HEK293 (cell line): ENCODE measurements at regions not wholly inside any gene's neighbourhood (a gene's known extent, or its start where the extent isn't known, plus 50 kb on each side); places are given as distances from the start of the nearest gene placed in this dataset.

Source experiments
- CTCF ChIA-PET: fragments of 350-600 bp; formaldehyde crosslinking; extraction: SDS; loops from one replicate; lab custom pipeline; 2021; ENCODE audit warnings: antibody characterized with exemption; lab: Yijun Ruan, JAX
- POLR2A ChIA-PET: fragments of 300-600 bp; formaldehyde crosslinking; extraction: SDS; loops from one replicate; lab custom pipeline; 2020; ENCODE audit warnings: antibody characterized with exemption, inconsistent platforms; lab: Yijun Ruan, JAX
- H3K27ac ChIP-seq: fragments of 200-500 bp; sonication (Bioruptor generic); 2 replicates; pipeline ENCODE4 v1.5.1; 2014; ENCODE audit warnings: low read depth, low read length, control low read depth, inconsistent platforms; ENCODE audit errors: extremely low read depth
- H3K36me3 ChIP-seq, 2 experiments: fragments of 200-500 bp in 1 of 2; sonication (Bioruptor generic) in 1 of 2; 1 replicate in 1 of 2; 2 replicates in 1 of 2; pipeline ENCODE4 v1.5.1; 2014 to 2017; ENCODE audit warnings: inconsistent platforms in 2 of 2, low read length in 2 of 2; ENCODE audit not compliant: control insufficient read depth in 2 of 2, insufficient read depth in 1 of 2
- H3K4me1 ChIP-seq: fragments of 200-500 bp; sonication (Bioruptor generic); 2 replicates; pipeline ENCODE4 v1.5.1; 2014; ENCODE audit warnings: mild to moderate bottlenecking, low read length, inconsistent platforms; ENCODE audit not compliant: control insufficient read depth, insufficient read depth
- H3K4me3 ChIP-seq: 2 replicates; pipeline ENCODE4 v1.5.1; 2011; ENCODE audit warnings: low read depth, mild to moderate bottlenecking, control low read depth, low read length, moderate library complexity
- H3K9me3 ChIP-seq: fragments of 200-500 bp; sonication (Bioruptor generic); 2 replicates; pipeline ENCODE4 v1.5.1; 2014; ENCODE audit warnings: low read depth, low read length, inconsistent platforms; ENCODE audit not compliant: control insufficient read depth, insufficient read depth
- BCL11A ChIP-seq: fragments of 450-650 bp; formaldehyde crosslinking; IDR thresholded peaks from 2 replicates; pipeline ENCODE4 v1.5.1; 2016; ENCODE audit warnings: low read depth, missing biosample characterization, missing genetic modification characterization
- INSM2 ChIP-seq: fragments of 450-650 bp; formaldehyde crosslinking; IDR thresholded peaks from 2 replicates; pipeline ENCODE4 v1.5.1; 2016; ENCODE audit warnings: missing biosample characterization, missing genetic modification characterization
- KLF9 ChIP-seq: fragments of 450-650 bp; formaldehyde crosslinking; IDR thresholded peaks from 2 replicates; pipeline ENCODE4 v1.5.1; 2016; ENCODE audit warnings: missing biosample characterization, missing genetic modification characterization, low read depth
- MYNN ChIP-seq: fragments of 450-650 bp; formaldehyde crosslinking; IDR thresholded peaks from 2 replicates; pipeline ENCODE4 v1.5.1; 2016; ENCODE audit warnings: missing biosample characterization, missing genetic modification characterization, borderline replicate concordance
- TCF7L2 ChIP-seq: IDR thresholded peaks from 2 replicates; pipeline ENCODE4 v1.6.1; 2011; ENCODE audit warnings: low read depth, mild to moderate bottlenecking, inconsistent platforms, low read length, moderate library complexity, borderline replicate concordance
- ZEB2 ChIP-seq: fragments of 450-650 bp; formaldehyde crosslinking; IDR thresholded peaks from 2 replicates; pipeline ENCODE4 v1.5.1; 2016; ENCODE audit warnings: missing biosample characterization, missing genetic modification characterization
- ZNF10 ChIP-seq: fragments of 450-650 bp; formaldehyde crosslinking; IDR thresholded peaks from 2 replicates; pipeline ENCODE4 v1.5.1; 2017; ENCODE audit warnings: missing biosample characterization, missing genetic modification characterization
- ZNF146 ChIP-seq: fragments of 450-650 bp; formaldehyde crosslinking; IDR thresholded peaks from 2 replicates; pipeline ENCODE4 v1.5.1; 2016; ENCODE audit warnings: missing biosample characterization, missing genetic modification characterization
- ZNF16 ChIP-seq: fragments of 450-650 bp; formaldehyde crosslinking; IDR thresholded peaks from 2 replicates; pipeline ENCODE4 v1.5.1; 2016; ENCODE audit warnings: low read depth, missing biosample characterization, missing genetic modification characterization
- ZNF211 ChIP-seq: fragments of 450-650 bp; formaldehyde crosslinking; IDR thresholded peaks from 2 replicates; pipeline ENCODE4 v1.5.1; 2016; ENCODE audit warnings: low read depth, missing biosample characterization, missing genetic modification characterization
- ZNF239 ChIP-seq: fragments of 450-650 bp; formaldehyde crosslinking; IDR thresholded peaks from 2 replicates; pipeline ENCODE4 v1.5.1; 2016; ENCODE audit warnings: missing biosample characterization, missing genetic modification characterization
- ZNF274 ChIP-seq, 2 experiments: fragments of 200-500 bp in 1 of 2; fragments of 450-650 bp in 1 of 2; sonication (Bioruptor generic) in 1 of 2; formaldehyde crosslinking in 1 of 2; IDR thresholded peaks; 2 replicates each; pipeline versions ENCODE4 v1.5.1 to v1.6.1; 2014 to 2016; ENCODE audit warnings: borderline replicate concordance in 1 of 2, inconsistent platforms in 1 of 2, low read length in 1 of 2, missing biosample characterization in 1 of 2, missing genetic modification characterization in 1 of 2
- ZNF341 ChIP-seq: fragments of 450-650 bp; formaldehyde crosslinking; IDR thresholded peaks from 2 replicates; pipeline ENCODE4; 2016; ENCODE audit warnings: low read depth, missing biosample characterization, missing genetic modification characterization
- ZNF416 ChIP-seq: fragments of 450-650 bp; formaldehyde crosslinking; IDR thresholded peaks from 2 replicates; pipeline ENCODE4 v1.5.1; 2016; ENCODE audit warnings: missing biosample characterization, missing genetic modification characterization
- ZNF518A ChIP-seq: fragments of 450-650 bp; formaldehyde crosslinking; conservative IDR thresholded peaks from 2 replicates; pipeline ENCODE4 v1.5.1; 2016; ENCODE audit warnings: low read depth, missing biosample characterization, missing genetic modification characterization
- ZNF560 ChIP-seq: fragments of 450-650 bp; formaldehyde crosslinking; IDR thresholded peaks from 2 replicates; pipeline ENCODE4 v1.5.1; 2017; ENCODE audit warnings: missing biosample characterization, missing genetic modification characterization, borderline replicate concordance
- ZNF670 ChIP-seq: fragments of 450-650 bp; formaldehyde crosslinking; IDR thresholded peaks from 2 replicates; pipeline ENCODE4 v1.5.1; 2016; ENCODE audit warnings: missing biosample characterization, missing genetic modification characterization, low read depth
- ZNF692 ChIP-seq: fragments of 450-650 bp; formaldehyde crosslinking; IDR thresholded peaks from 2 replicates; pipeline ENCODE4 v1.5.1; 2016; ENCODE audit warnings: missing biosample characterization, missing genetic modification characterization
- ZNF707 ChIP-seq: fragments of 450-650 bp; formaldehyde crosslinking; IDR thresholded peaks from 2 replicates; pipeline ENCODE4 v1.5.1; 2016; ENCODE audit warnings: missing biosample characterization, missing genetic modification characterization
- ZSCAN23 ChIP-seq: fragments of 450-650 bp; formaldehyde crosslinking; IDR thresholded peaks from 2 replicates; pipeline ENCODE4 v1.5.1; 2016; ENCODE audit warnings: missing biosample characterization, missing genetic modification characterization
- TF ChIP-seq, protein P1 (sequence below): sonication (generic); formaldehyde crosslinking; IDR thresholded peaks from 2 replicates; pipeline ENCODE4 v1.8.1; 2022; ENCODE audit warnings: mild to moderate bottlenecking, moderate library complexity, missing genetic modification reagents

DNA sequence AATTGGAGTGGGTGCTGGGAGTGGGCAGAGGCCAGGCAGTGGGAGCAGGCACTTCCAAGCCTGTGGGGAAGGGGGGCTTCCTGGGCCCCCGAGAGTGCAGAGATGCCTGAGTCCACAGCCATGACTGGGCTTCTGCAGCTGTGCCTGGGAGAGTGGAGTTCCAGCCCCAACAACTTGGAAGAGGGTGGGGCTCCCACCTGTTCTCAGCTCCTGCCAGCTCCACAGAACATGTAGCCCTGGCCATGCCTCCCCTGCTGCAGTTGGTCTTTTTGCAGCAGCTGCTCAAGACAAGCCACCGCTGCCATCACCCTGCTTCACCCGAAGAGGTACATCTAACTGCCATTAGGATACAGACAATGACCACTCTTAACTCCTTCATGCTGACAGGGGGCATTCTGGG, 1092.3 kb downstream of the KHDRBS2 start:
- H3K36me3 ChIP-seq, result no peaks in the 10 kb centered on the region
- H3K4me1 ChIP-seq, result no peaks in the 10 kb centered on the region
- ChIA-PET CTCF (no interaction called here), POLR2A (no interaction called here)
- no peak overlapping the region for H3K4me3 ChIP-seq
- no peaks in the 10 kb centered on the region for H3K9me3 ChIP-seq
- TF ChIP-seq KLF9 (tag by site-specific recombination) (no peak), ZNF518A (tag by site-specific recombination) (no peak), ZNF560 (tag by site-specific recombination) (no peak), ZNF692 (tag by site-specific recombination) (no peak), ZNF211 (tag by site-specific recombination) (no peak), ZNF16 (no peak), ZNF670 (tag by site-specific recombination) (no peak), INSM2 (tag by site-specific recombination) (no peak), BCL11A (tag by site-specific recombination) (no peak), TCF7L2 (no peak)
- H3K27ac ChIP-seq, result no peak overlapping the region

GRCh38 chr6:61192610-61193009, 1093.4 kb downstream of the KHDRBS2 start:
- Histone ChIP-seq H3K9me3 (no peaks in the 10 kb centered on the region), H3K36me3 (no peaks in the 10 kb centered on the region), H3K4me3 (no peak overlapping the region), H3K4me1 (no peaks in the 10 kb centered on the region), H3K27ac (no peak overlapping the region)
- POLR2A ChIA-PET, result no interaction called here
- CTCF ChIA-PET, result no interaction called here
- no peak for TF ChIP-seq ZNF146
- TF ChIP-seq, protein P1, sequence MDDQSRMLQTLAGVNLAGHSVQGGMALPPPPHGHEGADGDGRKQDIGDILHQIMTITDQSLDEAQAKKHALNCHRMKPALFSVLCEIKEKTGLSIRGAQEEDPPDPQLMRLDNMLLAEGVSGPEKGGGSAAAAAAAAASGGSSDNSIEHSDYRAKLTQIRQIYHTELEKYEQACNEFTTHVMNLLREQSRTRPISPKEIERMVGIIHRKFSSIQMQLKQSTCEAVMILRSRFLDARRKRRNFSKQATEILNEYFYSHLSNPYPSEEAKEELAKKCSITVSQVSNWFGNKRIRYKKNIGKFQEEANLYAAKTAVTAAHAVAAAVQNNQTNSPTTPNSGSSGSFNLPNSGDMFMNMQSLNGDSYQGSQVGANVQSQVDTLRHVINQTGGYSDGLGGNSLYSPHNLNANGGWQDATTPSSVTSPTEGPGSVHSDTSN (CRISPR knock-in tag), result no peak

DNA sequence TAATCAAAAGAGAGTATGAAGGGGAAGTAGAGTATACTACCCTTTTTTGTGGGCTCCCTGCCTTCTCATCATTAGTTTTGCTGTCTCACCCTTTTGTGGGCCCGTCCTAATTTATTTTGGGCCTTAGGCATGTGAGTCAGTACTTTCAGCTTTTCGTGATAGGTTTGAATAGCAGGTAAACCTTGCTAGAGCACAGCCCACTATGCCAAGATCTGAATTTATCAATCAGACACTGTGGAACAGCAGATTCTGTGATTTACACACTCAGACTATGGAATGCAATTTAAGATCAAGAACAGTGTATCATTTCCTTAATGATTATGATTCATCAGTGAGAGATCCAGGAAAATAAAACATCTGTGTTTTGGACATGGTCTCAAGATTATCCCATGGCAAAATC, 1117.1 kb downstream of the KHDRBS2 start:
- no peak overlapping the region for H3K4me3 ChIP-seq
- CTCF ChIA-PET, result no interaction called here
- POLR2A ChIA-PET, result no interaction called here
- no peaks in the 10 kb centered on the region for H3K36me3 ChIP-seq
- H3K9me3 ChIP-seq, result no peaks in the 10 kb centered on the region
- H3K27ac ChIP-seq, result no peak overlapping the region
- no peaks in the 10 kb centered on the region for H3K4me1 ChIP-seq
- TF ChIP-seq KLF9 (tag by site-specific recombination) (no peak), ZSCAN23 (tag by site-specific recombination) (no peak), ZNF341 (tag by site-specific recombination) (no peak), ZNF10 (no peak), ZNF692 (tag by site-specific recombination) (no peak), ZNF274 (IDR thresholded peaks at IDR 0.05; ENCODE audit: low read length) (no peak), ZNF274 (tag by site-specific recombination; IDR thresholded peaks at IDR 0.05; ENCODE audit: borderline replicate concordance) (no peak), ZEB2 (tag by site-specific recombination) (no peak), ZNF707 (tag by site-specific recombination) (no peak), MYNN (tag by site-specific recombination) (no peak), ZNF239 (tag by site-specific recombination) (no peak), ZNF416 (no peak)
